IPS-NIHi11 (cell line): ENCODE measurements at regions not wholly inside any gene's neighbourhood (a gene's known extent, or its start where the extent isn't known, plus 50 kb on each side); places are given as distances from the start of the nearest gene placed in this dataset.
"Not testable (repeated sequence)": the region's sequence is repeated elsewhere in the genome, so short reads cannot be mapped to it uniquely, and the experiment has no call there.

Source experiments
- DNase-seq: peaks from one replicate; pipeline ENCODE4 v3.0.0; 2012; ENCODE audit warnings: mixed read lengths, low spot score

GRCh38 chr10:35784751-35785150 is 142.7 kb upstream of the FZD8 start:
- DNase-seq, result no peak

DNA sequence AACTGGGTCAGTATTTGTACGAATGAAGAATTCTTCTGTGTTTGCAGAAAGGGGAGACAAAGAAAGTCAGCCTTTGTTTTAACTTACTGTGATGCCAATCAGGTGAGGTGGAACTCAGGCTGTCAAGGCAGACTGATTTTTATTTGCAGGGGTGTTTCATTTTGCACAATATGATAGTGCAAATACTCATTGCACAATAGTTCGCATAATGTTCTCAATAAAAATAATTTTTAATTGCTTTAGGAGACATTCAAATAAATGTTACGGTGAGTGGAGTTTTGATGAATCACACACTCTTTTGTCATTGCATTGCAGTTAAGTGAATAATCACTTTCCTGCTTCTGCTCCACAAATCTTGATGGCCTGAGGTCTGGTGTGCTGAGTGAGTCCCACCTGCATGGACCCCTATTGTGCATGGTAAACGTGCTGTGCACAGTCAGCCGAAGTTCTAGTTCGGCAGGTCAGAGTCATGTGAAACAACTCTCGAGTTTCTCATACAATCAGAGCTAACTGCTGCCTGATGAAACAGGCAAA is 141.3 kb upstream of the FZD8 start:
- DNase-seq, result no peak

DNA sequence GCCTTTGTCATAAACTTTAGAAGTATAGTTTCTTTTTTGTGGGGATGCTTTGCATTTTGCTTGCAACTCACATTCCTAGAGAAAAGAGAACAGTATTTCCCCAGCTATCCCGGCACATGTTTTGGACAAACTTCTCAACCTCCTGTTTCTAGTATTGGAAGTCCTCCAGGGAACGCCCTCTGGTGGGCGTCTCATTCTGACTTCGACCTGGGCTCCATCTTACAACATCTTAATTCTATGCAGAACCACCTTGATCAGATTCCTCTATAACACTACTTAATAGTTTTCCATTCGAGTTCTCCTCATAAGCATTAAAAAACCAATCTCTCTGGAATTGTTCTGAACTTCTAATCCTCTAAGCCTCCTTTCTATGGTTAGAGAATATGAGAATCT is 139.5 kb upstream of the FZD8 start:
- DNase-seq, result peak; percentile 32

DNA sequence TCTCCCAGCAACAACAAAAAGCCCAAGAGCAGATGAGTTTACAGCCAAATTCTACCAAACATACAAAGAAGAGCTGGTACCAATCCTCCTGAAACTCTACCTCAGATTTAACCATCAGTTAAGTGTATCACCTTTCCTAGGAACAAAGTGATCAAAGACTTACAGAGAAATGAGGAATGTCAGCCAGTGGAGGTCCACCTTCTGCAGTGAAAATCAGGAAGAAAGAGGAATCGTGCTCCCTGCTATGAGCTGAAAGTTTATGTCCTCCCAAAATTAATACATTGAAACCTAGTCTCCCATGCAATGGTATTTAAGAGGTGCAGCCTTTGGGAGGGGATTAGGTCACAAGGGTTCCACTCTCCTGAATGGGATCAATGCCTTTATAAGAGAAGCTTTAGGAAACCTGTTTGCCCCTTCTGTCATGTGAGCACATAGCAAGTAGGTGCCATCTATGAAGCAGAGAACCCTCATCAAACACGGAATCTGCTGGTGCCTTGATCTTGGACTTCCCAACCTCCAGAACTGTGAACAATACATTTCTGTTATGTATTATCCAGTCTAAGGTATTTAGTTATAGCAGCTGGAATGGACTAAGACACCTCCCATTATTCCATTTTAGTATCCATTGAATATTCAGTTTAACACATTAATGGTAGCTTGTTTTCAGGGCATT is 139.0 kb upstream of the FZD8 start:
- DNase-seq, result no peak

DNA sequence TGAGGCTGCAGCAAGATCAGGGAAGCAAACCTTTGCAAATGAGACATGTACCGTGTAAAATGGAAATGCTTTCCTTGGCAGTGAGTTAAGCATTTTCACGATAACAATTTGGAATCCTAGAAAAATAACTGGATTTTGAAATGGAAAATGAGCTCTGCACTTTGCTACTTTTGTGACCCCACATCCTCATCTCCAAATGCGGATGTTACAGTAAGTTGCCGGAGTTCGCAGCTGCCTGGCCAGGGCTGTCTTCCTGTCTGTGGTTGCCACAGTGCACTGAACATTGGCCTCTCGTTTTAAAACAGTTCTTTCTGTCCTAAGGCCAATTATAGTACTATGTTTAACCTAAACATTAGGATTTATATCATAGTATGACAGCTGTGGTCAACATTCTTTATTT is 136.2 kb upstream of the FZD8 start:
- DNase-seq, result no peak

DNA sequence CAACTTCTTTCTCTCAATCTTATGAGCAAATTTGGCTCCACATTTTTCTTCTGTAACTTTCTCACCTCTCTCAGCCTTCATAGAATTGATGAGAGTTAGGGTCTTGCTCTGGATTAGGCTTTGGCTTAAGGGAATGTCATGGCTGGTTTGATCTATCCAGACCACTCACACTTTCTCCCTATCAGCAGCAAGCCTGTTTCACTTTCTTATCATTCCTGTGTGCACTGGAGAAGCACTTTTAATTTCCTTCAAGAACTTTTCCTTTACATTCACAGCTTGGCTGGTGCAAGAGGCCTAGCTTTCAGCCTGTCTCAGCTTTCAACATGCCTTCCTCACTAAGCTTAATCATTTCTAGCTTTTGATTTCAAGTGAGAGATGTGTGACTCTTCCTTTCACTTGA is 134.5 kb upstream of the FZD8 start:
- DNase-seq, result not testable (repeated sequence)

- no peak for DNase-seq
These were observed 132.0 kb upstream of the FZD8 start for GRCh38 chr10:35774109-35774508.

- no peak for DNase-seq
These were observed 128.8 kb upstream of the FZD8 start for GRCh38 chr10:35770817-35771355.

DNA sequence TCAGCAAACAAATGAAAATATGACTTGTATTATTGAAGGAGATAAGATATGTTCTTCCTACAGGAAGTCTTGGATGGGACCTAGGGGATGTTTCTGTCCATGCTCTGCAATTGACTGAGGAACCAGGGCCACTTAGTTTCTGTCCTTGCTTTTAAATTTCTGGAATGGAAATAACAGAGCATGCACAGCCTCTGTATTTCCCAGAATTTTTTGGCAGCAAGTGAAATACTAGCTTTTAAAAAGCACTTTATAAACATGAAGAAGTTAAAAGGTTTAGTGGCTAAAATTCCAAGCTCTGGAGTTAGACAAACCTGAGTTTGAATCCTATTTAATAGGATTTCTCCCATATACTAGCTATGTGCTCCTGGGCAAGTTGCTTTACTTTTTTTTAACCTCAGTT is 127.7 kb upstream of the FZD8 start:
- DNase-seq, result no peak

DNA sequence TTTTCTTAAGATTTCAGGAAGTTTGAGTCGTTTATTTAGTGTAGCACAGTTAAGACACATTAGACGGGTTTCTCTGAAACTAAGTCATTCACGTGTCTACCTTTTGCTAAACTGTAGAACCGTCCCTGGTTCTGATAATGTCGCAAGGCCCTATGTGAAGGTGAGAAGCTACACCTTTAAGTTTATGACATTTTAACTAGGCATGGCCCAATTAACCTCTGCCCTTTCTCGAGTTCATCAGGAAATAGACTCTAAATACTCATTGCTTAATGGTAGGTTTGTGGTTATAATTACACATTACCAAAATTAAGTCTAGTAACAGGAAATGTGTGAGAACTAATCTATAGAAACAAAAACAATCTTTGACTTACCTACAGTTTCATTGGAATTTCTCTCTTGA is 126.6 kb upstream of the FZD8 start:
- DNase-seq, result no peak

DNA sequence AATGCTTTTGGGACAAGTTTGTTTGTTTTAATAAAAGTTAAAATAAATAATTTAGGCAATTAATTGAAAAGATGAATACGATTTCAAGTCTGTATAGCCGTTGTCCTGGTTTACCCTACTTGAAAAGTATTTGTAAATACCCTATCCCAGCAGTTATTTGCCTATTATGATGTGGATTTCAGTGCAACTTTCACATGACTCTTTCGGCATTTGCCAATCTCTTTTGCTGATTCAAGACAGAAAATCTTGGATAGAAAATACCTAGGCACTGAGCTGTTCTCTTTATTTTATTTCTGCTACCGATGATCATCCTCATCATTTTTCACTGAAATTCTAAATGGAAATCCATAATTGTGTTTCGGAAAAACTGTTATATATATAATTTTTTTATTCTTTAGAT is 125.9 kb upstream of the FZD8 start:
- no peak for DNase-seq

GRCh38 chr10:35765996-35766395 is 123.9 kb upstream of the FZD8 start:
- no peak for DNase-seq

GRCh38 chr10:35765066-35765527 is 123.0 kb upstream of the FZD8 start:
- no peak for DNase-seq

GRCh38 chr10:35762311-35763030 is 120.4 kb upstream of the FZD8 start:
- DNase-seq, result no peak

DNA sequence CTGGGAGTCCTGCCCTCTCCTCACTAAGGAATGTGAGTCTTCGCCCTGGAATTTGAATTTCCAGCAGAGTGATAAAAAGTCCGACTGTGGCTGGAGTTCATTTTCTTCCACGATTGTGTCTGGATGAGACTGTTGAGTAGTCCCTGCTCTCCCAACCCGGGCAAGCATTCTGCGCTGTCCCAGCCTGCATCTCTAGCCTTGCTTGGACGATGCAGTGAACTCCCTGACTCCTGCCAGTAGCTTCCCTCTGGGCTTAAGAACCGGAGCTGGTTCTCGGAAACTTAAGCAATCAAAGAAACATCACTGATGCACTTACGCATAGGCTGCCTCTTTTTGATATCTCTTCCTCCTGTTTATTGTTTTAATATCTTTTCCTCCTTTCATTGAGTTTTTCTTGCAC is 116.0 kb upstream of the FZD8 start:
- DNase-seq, result no peak

GRCh38 chr10:35754519-35754918 is 112.4 kb upstream of the FZD8 start:
- DNase-seq, result no peak

DNA sequence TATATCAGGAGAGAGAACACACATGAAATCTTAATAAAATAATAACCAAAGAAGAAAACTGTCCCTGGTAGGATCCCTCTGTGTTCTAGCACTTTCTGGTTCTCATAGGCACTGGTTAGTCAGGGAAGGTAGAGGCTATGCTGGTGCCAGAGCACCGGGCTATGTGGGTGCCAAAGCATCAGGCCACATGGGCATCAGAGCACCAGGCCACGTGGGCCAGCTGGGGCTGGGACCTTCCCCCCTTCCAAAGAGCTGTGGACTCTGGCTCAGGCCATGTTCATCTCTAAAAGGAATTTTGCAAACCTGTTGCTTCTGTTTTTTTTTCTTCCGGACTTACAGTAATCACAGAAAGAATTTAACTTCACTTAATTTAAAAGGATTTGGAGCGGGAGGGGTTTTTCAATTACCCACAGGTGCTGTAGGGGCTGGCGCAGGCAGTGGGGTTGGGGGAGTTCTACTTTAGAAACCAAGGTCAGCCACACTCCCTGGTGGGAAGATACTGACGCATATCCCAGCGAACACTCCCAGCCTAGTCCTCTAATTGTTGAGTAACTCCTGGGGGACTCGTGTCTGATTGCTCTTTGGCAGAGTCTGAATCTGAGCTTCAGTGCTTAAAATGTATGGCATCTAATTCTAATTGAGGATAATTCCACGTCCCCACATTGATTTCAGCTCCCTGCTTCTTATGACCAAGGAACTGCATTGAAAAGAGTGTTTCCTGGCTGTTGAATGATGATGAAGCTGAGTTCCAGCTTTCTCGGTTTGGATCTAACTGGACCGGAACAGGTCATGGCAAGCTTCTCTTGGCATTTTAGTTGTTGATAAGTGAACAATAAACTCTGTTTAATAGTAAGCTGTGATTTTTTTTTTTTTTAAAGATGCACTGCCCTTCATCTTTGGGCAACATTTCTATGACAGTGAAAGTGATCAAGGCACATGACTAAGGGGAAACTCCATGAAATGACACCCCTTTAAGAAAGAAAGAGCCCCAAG is 110.7 kb upstream of the FZD8 start:
- DNase-seq, result no peak

- DNase-seq, result no peak
These were observed 109.3 kb upstream of the FZD8 start for GRCh38 chr10:35751347-35751746.

DNA sequence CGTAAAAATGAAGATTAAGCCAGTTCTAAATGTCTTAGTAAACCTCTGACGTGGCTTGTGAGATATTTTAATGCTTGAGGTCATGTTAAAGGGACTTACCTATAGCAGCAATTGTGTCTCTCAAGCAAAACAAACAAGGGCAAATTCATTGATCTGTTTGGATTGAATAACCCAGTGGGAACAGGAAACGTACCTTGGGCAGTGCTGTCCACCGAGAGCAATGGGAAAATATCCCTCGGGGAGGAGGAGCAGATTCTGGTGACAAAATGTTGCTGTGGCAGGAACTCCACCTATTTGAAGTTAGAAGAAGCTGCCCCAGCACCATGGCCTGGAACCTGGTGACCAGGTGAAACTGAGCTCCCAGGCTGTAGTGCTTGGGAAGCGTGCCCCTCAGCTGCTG is 107.1 kb upstream of the FZD8 start:
- no peak for DNase-seq

- DNase-seq, result no peak
These were observed 103.7 kb upstream of the FZD8 start for GRCh38 chr10:35745617-35746403.

- no peak for DNase-seq
These were observed 101.8 kb upstream of the FZD8 start for GRCh38 chr10:35743851-35744250.
